T-cell (primary cell): ENCODE measurements at regions not wholly inside any gene's neighbourhood (a gene's known extent, or its start where the extent isn't known, plus 50 kb on each side); places are given as distances from the start of the nearest gene placed in this dataset.

ENCODE experiments used
- ATAC-seq, 4 experiments: fragments of 200-7000 bp in 3 of 4; fragments of 150-1000 bp in 1 of 4; cut with Tn5 transposase; replicated peaks in 1 of 4; 1 replicate in 3 of 4; 2 replicates in 1 of 4; pipeline ENCODE4 v1.10.0; 2021; ENCODE audit warnings: moderate library complexity in 3 of 4, mild to moderate bottlenecking in 2 of 4, moderate number of reproducible peaks in 1 of 4
- CTCF ChIA-PET, 2 donors: fragments of 300-600 bp; sonication (Branson Sonifier 250); formaldehyde crosslinking; loops; one replicate each; lab custom pipeline; 2022; ENCODE audit warnings: antibody characterized with exemption in 2 of 2; lab: Charles Lee
- POLR2A ChIA-PET, 2 donors: fragments of 300-600 bp; sonication (Branson Sonifier 250); formaldehyde crosslinking; loops; one replicate each; lab custom pipeline; 2022; ENCODE audit warnings: antibody characterized with exemption in 2 of 2; lab: Charles Lee
- DNase-seq, 35 experiments: peaks; one replicate each; pipeline versions ENCODE4 v3.0.0 to v3.0.0-alpha.2; 2013 to 2023
- H3K27ac ChIP-seq: one replicate; pipeline ENCODE4 v1.5.1; 2013; ENCODE audit warnings: low read length
- H3K27me3 ChIP-seq, 2 experiments: replicated peaks in 1 of 2; 1 replicate in 1 of 2; 2 replicates in 1 of 2; pipeline versions ENCODE4 v1.6.1 to v1.7.0; 2013; ENCODE audit warnings: low read length in 1 of 2, mixed read lengths in 1 of 2; ENCODE audit not compliant: control insufficient read depth in 2 of 2, insufficient read depth in 2 of 2; ENCODE audit errors: extremely low read depth in 1 of 2
- H3K36me3 ChIP-seq, 2 donors: 1 replicate in 1 of 2; 2 replicates in 1 of 2; pipeline versions ENCODE4 v1.6.1 to v1.7.0; 2013; ENCODE audit warnings: low read length in 1 of 2; ENCODE audit not compliant: control insufficient read depth in 2 of 2, insufficient read depth in 1 of 2; ENCODE audit errors: extremely low read depth in 1 of 2
- H3K4me1 ChIP-seq, 2 experiments: 1 replicate in 1 of 2; 2 replicates in 1 of 2; pipeline versions ENCODE4 v1.6.1 to v1.7.0; 2013; ENCODE audit warnings: low read length in 2 of 2, mixed read lengths in 1 of 2; ENCODE audit not compliant: insufficient read depth in 2 of 2, control insufficient read depth in 1 of 2; ENCODE audit errors: extremely low read depth in 1 of 2
- H3K4me3 ChIP-seq, 2 donors: 1 replicate in 1 of 2; 2 replicates in 1 of 2; pipeline versions ENCODE4 v1.5.1 to v1.7.0; 2013; ENCODE audit warnings: mild to moderate bottlenecking in 2 of 2, low read length in 1 of 2, moderate library complexity in 1 of 2; ENCODE audit not compliant: control insufficient read depth in 1 of 2; ENCODE audit errors: extremely low read depth in 1 of 2
- H3K9me3 ChIP-seq: 2 replicates; pipeline ENCODE4 v1.7.0; 2013
- H3K27ac Mint-ChIP-seq, 2 donors: one replicate each; pipeline ENCODE4 v1.8.0; 2020 to 2021; ENCODE audit warnings: mild to moderate bottlenecking in 2 of 2, mixed read lengths in 2 of 2
- H3K27me3 Mint-ChIP-seq, 2 donors: one replicate each; pipeline ENCODE4 v1.8.0; 2021 to 2022; ENCODE audit warnings: mixed read lengths in 2 of 2
- H3K36me3 Mint-ChIP-seq: one replicate; pipeline ENCODE4 v1.8.0; 2021; ENCODE audit warnings: mixed read lengths
- H3K4me1 Mint-ChIP-seq, 3 donors: one replicate each; pipeline ENCODE4 v1.8.0; 2020 to 2022; ENCODE audit warnings: mixed read lengths in 3 of 3, mild to moderate bottlenecking in 1 of 3
- H3K4me3 Mint-ChIP-seq, 3 donors: one replicate each; pipeline ENCODE4 v1.8.0; 2020 to 2022; ENCODE audit warnings: mild to moderate bottlenecking in 3 of 3, mixed read lengths in 3 of 3, moderate library complexity in 3 of 3
- H3K9me3 Mint-ChIP-seq, 3 donors: one replicate each; pipeline ENCODE4 v1.8.0; 2020 to 2022; ENCODE audit warnings: mixed read lengths in 3 of 3
- WGBS: methylation state at CpG from one replicate; pipeline ENCODE4 v1.1.5; 2013; ENCODE audit warnings: missing lambda C conversion rate; ENCODE audit not compliant: insufficient coverage; 5-methylcytosine and 5-hydroxymethylcytosine counted together

DNA sequence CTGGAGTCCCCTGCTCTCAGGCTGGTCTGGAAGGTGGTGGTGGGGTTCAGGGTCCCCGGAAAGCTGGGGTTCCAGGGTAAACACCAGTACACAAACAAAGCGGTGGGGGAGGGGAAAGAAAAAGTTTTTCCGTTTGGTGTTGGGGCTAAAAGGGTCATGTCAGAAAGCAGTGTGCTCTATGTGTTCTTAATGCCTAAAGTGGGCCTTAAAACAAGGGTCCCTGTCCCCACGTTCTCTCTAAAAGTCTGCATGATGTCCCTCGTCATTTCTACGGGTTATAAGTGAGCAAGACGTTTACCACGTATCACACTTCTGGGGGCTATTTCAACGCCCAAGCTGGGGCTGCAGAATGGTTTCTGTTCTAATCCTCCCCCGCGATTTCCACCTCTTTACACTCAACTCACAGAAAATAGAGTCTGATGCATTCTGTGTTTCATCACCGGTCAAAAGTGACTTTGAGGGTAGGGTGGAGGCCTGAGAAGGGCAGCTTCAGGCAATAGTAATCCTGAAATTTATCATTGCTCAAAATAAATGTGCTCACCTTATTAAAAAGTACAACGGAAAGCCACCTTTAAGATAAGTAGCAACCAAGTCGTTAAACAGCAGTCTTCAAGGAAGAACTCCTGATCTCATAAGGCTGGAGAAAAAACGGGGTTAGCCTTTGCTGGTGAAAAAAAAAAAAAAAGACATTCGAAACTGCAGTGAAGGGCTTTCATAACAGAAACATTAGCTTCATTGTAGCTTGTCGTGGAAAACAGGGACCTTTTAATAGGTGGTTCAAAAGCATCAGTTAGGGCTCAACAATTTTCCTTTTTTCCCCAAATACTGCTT lies 63.9 kb upstream of the PTGR2 start:
- peak overlapping the region; percentile 97 for H3K27ac Mint-ChIP-seq
- H3K4me3 ChIP-seq: peak overlapping the region; percentile 69 to 81
- no peaks in the 10 kb centered on the region for H3K9me3 ChIP-seq
- ChIA-PET CTCF (interaction anchor here (0.5 to 1.3 kb wide), 6 partner anchors 10 to 733 kb away, joined by 3 to 6 read pairs (median 4); partner anchors contain the start of gene PNMA1 (in 1 of the 2)), POLR2A (interaction anchor here (0.5 to 1.0 kb wide), 11 partner anchors 21 to 831 kb away, joined by 3 to 23 read pairs (median 4); a partner anchor contains a TSS)
- H3K36me3 Mint-ChIP-seq: no peaks in the 10 kb centered on the region
- H3K27ac ChIP-seq: peak overlapping the region; percentile 92
- no peaks in the 10 kb centered on the region for H3K9me3 Mint-ChIP-seq
- H3K36me3 ChIP-seq: no peaks in the 10 kb centered on the region
- WGBS: 0% methylated on average over 6 of the region's 17 CpGs
- no peaks in the 10 kb centered on the region for H3K27me3 ChIP-seq
- peaks cover 55 to 64% (median 64%) of the 10 kb centered on the region in 3 donors for H3K4me1 Mint-ChIP-seq
- no peaks in the 10 kb centered on the region for H3K27me3 Mint-ChIP-seq
- H3K4me3 Mint-ChIP-seq: peak overlapping the region; percentile 91 to 95 (median 91)
- peaks cover 36 to 54% of the 10 kb centered on the region in 2 experiments for H3K4me1 ChIP-seq
- ATAC-seq (peak in 1 of 4 experiments; percentile 1), DNase-seq (peak in 2 of 35 experiments; percentile 21 to 46)

- H3K36me3 Mint-ChIP-seq: no peaks in the 10 kb centered on the region
- H3K36me3 ChIP-seq: peaks cover 0 to 3% of the 10 kb centered on the region in 2 donors
- WGBS: under 1% methylated on average over 100 of the region's 105 CpGs
- DNase-seq (peak in 34 of 35 experiments; percentile 20 to 75 (median 51)), ATAC-seq (peak; percentile 68 to 71 (median 70))
- no peaks in the 10 kb centered on the region for H3K27me3 ChIP-seq
- peak overlapping the region; percentile 95 for H3K4me3 Mint-ChIP-seq
- peak overlapping the region; percentile 81 to 85 for H3K4me3 ChIP-seq
- ChIA-PET POLR2A (interaction anchor here (0.5 to 1.8 kb wide), 6 partner anchors 28 to 601 kb away, joined by 3 to 6 read pairs (median 3); no protein-coding TSS in a partner anchor), CTCF (interaction anchor here in 1 of 2 donors (0.9 to 2.3 kb wide), 7 partner anchors 11 to 45 kb away, joined by 3 to 18 read pairs (median 7); a partner anchor contains a TSS)
- peaks cover 36 to 57% of the 10 kb centered on the region in 2 experiments for H3K4me1 ChIP-seq
- H3K9me3 Mint-ChIP-seq: no peaks in the 10 kb centered on the region
- peaks cover 62 to 68% (median 66%) of the 10 kb centered on the region in 3 donors for H3K4me1 Mint-ChIP-seq
- H3K9me3 ChIP-seq: no peaks in the 10 kb centered on the region
- peak overlapping the region; percentile 92 for H3K27ac ChIP-seq
- peak overlapping the region; percentile 97 for H3K27ac Mint-ChIP-seq
- H3K27me3 Mint-ChIP-seq: no peaks in the 10 kb centered on the region
These were observed 64.8 kb upstream of the PTGR2 start for GRCh38 chr14:73786636-73787485.

GRCh38 chr14:73785834-73786635 lies 65.6 kb upstream of the PTGR2 start:
- peak overlapping the region; percentile 95 for H3K4me3 Mint-ChIP-seq
- ChIA-PET POLR2A (interaction anchor here (0.7 to 1.8 kb wide), 7 partner anchors 14 to 1473 kb away, joined by 3 to 6 read pairs (median 3); a partner anchor contains a TSS), CTCF (interaction anchor here (0.6 to 2.3 kb wide), 14 partner anchors 9 to 57 kb away, joined by 3 to 18 read pairs (median 6); a partner anchor contains a TSS)

DNA sequence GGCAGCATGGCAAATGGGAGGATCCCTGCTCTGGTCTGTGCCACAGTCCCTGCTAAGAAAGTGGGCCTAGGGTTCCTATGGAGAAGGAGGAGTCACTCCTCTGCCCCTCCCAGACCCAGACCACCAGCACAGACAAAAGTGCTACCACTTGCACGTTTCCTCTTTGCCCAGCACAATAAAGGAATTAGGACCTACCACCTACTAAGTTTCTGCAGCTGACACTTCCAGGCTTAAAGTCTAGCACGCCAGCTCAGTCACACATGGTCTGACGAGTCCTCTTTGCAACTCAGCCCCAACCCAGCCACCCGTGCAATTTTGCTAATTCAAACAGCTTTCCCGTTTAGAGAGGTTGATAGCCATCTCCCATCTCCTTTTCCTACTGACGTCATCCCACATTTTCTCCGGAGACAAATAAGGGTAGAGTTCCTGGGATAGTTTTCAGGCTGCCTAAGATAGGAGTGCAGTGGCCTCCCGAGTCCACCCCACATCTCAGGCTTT lies 66.2 kb upstream of the PTGR2 start:
- Mint-ChIP-seq H3K4me3 (peak overlapping the region; percentile 95), H3K9me3 (no peaks in the 10 kb centered on the region), H3K27ac (peak overlapping the region; percentile 96), H3K27me3 (no peaks in the 10 kb centered on the region), H3K4me1 (peaks cover 69 to 76% (median 72%) of the 10 kb centered on the region in 3 donors), H3K36me3 (peaks cover 6% of the 10 kb centered on the region)
- DNase-seq: peak in 1 of 35 experiments; percentile 41
- POLR2A ChIA-PET: interaction anchor here (0.7 to 1.8 kb wide), 7 partner anchors 14 to 1473 kb away, joined by 3 to 6 read pairs (median 3); a partner anchor contains a TSS
- H3K36me3 ChIP-seq: peaks cover 0 to 7% of the 10 kb centered on the region in 2 donors
- H3K4me3 ChIP-seq: peak overlapping the region; percentile 81 to 85
- H3K27ac ChIP-seq: peak overlapping the region; percentile 73
- H3K27me3 ChIP-seq: no peaks in the 10 kb centered on the region
- H3K4me1 ChIP-seq: peaks cover 36 to 59% of the 10 kb centered on the region in 2 experiments
- H3K9me3 ChIP-seq: no peaks in the 10 kb centered on the region
- CTCF ChIA-PET: interaction anchor here (0.6 to 2.3 kb wide), 16 partner anchors 9 to 53 kb away, joined by 3 to 18 read pairs (median 6); a partner anchor contains a TSS
- ATAC-seq: no peak
- WGBS: 4% methylated on average over 3 of the region's 8 CpGs

More at GRCh38 chr14:73785834-73786635, 65.6 kb upstream of the PTGR2 start:
- H3K27me3 ChIP-seq: no peaks in the 10 kb centered on the region
- Mint-ChIP-seq H3K36me3 (no peaks in the 10 kb centered on the region), H3K9me3 (no peaks in the 10 kb centered on the region), H3K4me1 (peaks cover 65 to 71% (median 68%) of the 10 kb centered on the region in 3 donors), H3K27ac (peak overlapping the region; percentile 96), H3K27me3 (no peaks in the 10 kb centered on the region)
- no peaks in the 10 kb centered on the region for H3K9me3 ChIP-seq
- ATAC-seq (peak; percentile 59 to 65 (median 62)), DNase-seq (peak; percentile 34 to 76 (median 59))
- H3K4me3 ChIP-seq: peak overlapping the region; percentile 81 to 85
- peak overlapping the region; percentile 73 for H3K27ac ChIP-seq
- H3K36me3 ChIP-seq: peaks cover 0 to 6% of the 10 kb centered on the region in 2 donors
- peaks cover 36 to 57% of the 10 kb centered on the region in 2 experiments for H3K4me1 ChIP-seq
- under 1% methylated on average over 31 of the region's 35 CpGs for WGBS

- no peak for DNase-seq
These were observed 66.7 kb upstream of the PTGR2 start for GRCh38 chr14:73784988-73785313.

More at GRCh38 chr14:73784988-73785313, 66.7 kb upstream of the PTGR2 start:
- Mint-ChIP-seq H3K4me3 (peak overlapping the region; percentile 95), H3K27ac (peak overlapping the region; percentile 96), H3K27me3 (no peaks in the 10 kb centered on the region), H3K4me1 (peaks cover 71 to 77% (median 71%) of the 10 kb centered on the region in 3 donors), H3K9me3 (no peaks in the 10 kb centered on the region), H3K36me3 (peaks cover 9% of the 10 kb centered on the region)
- peak overlapping the region; percentile 73 for H3K27ac ChIP-seq
- peaks cover 0 to 11% of the 10 kb centered on the region in 2 donors for H3K36me3 ChIP-seq
- POLR2A ChIA-PET: interaction anchor here (1.1 to 1.8 kb wide), 6 partner anchors 13 to 44 kb away, joined by 3 to 6 read pairs (median 4); no protein-coding TSS in a partner anchor
- ATAC-seq: no peak
- peaks cover 36 to 60% of the 10 kb centered on the region in 2 experiments for H3K4me1 ChIP-seq
- no CpG with 5 or more reads among the region's 4 CpGs for WGBS
- no peaks in the 10 kb centered on the region for H3K9me3 ChIP-seq
- no peaks in the 10 kb centered on the region for H3K27me3 ChIP-seq
- CTCF ChIA-PET: interaction anchor here (0.7 to 2.3 kb wide), 11 partner anchors 8 to 43 kb away, joined by 3 to 18 read pairs (median 5); a partner anchor contains a TSS
- H3K4me3 ChIP-seq: peak overlapping the region; percentile 81 to 85
